ENCODE measurements at regions not wholly inside any gene's neighbourhood (a gene's known extent, or its start where the extent isn't known, plus 50 kb on each side); places are given as distances from the start of the nearest gene placed in this dataset.
"Not testable (repeated sequence)": the region's sequence is repeated elsewhere in the genome, so short reads cannot be mapped to it uniquely, and the experiment has no call there.

DNA sequence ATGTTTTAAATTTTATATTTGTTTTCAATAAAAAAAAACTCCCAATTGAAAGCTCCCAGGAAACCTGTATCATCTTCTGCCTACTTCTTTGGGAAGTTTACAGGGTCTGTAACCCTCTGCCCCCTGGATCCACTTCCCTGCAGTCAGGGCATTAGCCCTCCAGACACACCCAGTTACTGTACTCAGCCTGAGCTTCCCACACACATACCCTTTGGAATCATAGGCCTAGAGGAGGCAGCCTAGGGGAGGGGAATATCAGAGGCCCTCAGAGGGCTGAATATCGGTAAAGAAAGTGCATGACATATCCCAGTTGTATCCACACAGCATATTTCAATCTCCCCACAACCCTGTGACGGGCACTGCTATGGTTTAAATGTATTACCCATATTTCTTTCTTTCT lies 56.2 kb upstream of the TFPI start:
- not testable (repeated sequence) for DNase-seq (ENCODE audit: low read depth); H3K4me3 ChIP-seq (ENCODE audit: low read depth, low read length)

GRCh38 chr2:187612857-187613256 lies 58.6 kb upstream of the TFPI start:
- no peak overlapping the region for H3K4me3 ChIP-seq (ENCODE audit: low read depth, low read length)
- DNase-seq (ENCODE audit: low read depth) = no peak
- TF ChIP-seq CTCF (IDR thresholded peaks at IDR 0.05; ENCODE audit: insufficient read depth, low read depth, low read length, missing control alignments) = no peak

DNA sequence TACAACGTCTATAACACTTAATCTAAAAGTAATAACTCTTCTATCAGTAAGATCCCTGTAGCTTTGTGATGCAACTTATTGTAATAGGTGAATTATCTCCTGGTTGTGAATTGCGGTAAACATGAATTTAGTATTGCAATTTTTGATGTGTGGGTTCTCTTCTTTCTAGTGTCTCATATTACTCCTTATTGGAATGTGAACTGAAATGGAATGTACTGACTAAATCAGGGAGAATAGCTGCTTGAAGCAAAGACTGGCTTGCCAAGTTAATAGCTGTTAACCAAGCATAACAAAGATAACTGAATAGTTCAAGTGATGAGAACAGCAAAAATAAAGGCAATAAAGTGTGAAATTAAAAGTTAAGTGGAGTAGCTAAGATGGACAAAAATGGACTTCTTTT lies 60.5 kb upstream of the TFPI start:
- no peak for DNase-seq (ENCODE audit: low read depth)
- no peak for TF ChIP-seq CTCF (IDR thresholded peaks at IDR 0.05; ENCODE audit: insufficient read depth, low read depth, low read length, missing control alignments)
- H3K4me3 ChIP-seq (ENCODE audit: low read depth, low read length) = no peak overlapping the region

GRCh38 chr2:187615364-187615763 lies 61.1 kb upstream of the TFPI start:
- H3K4me3 ChIP-seq (ENCODE audit: low read depth, low read length) = no peak overlapping the region
- no peak for TF ChIP-seq CTCF (IDR thresholded peaks at IDR 0.05; ENCODE audit: insufficient read depth, low read depth, low read length, missing control alignments)
- DNase-seq (ENCODE audit: low read depth) = no peak

DNA sequence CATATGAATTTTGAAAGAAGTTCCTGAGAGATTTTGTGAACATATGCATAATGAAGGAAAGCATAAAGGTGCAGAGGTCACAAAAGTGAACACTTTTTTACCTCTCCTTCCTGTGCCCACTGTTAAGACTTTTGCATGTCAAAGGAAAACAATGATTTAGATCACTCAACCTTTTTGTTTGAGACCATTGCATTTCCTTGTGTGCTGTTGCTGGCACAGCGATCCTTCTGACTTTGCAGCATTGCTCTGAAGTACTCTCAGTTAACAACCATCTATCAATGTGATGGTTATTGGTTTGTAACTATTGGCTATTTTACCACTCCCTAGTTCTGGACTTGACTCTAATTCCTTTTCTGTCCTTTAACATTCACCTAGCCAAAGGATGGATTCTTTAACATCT lies 61.7 kb upstream of the TFPI start:
- TF ChIP-seq CTCF (IDR thresholded peaks at IDR 0.05; ENCODE audit: insufficient read depth, low read depth, low read length, missing control alignments) = no peak
- DNase-seq (ENCODE audit: low read depth) = no peak

GRCh38 chr2:187617120-187617519 lies 62.9 kb upstream of the TFPI start:
- no peak for DNase-seq (ENCODE audit: low read depth)
- no peak overlapping the region for H3K4me3 ChIP-seq (ENCODE audit: low read depth, low read length)
- TF ChIP-seq CTCF (IDR thresholded peaks at IDR 0.05; ENCODE audit: insufficient read depth, low read depth, low read length, missing control alignments) = no peak

More for the DNA sequence above, 61.7 kb upstream of the TFPI start:
- no peak overlapping the region for H3K4me3 ChIP-seq (ENCODE audit: low read depth, low read length)

DNA sequence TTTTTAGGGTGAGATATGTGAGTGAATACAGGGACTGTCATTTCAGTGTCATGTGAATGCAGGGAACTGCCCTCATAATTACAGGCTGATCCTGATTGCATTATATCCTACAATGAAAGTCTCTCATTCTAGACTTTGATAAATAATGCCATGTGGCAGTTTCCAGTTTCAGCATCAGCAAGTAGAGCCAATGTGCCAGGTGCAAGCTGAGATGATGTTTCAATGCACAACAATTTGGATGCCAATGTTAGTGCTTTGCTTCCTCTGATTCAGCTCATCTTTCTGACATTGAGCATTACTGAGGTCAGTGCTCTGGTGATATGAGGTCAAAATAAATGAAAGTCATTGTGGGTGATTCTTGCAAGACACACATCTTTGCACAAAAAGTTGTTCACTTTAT lies 63.7 kb upstream of the TFPI start:
- TF ChIP-seq CTCF (IDR thresholded peaks at IDR 0.05; ENCODE audit: insufficient read depth, low read depth, low read length, missing control alignments) = no peak
- H3K4me3 ChIP-seq (ENCODE audit: low read depth, low read length) = no peak overlapping the region
- DNase-seq (ENCODE audit: low read depth) = no peak

DNA sequence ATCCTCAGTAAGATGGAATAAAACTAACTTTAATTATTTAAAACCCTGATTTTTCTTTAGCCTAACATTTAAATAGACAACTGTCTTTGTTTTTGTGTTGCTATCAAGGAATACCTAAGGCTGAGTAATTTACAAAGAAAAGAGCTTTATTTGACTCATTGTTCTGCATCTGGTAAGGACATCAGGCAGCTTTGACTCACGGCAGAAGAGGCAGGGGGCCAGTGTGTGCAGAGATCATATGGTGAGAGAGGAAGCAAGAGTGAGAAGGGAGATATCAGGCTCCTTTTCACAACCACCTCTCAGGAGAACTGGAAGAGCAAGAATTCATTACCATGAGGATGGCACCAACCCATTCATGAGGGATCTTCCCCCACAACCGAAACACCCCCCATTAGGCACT lies 64.6 kb upstream of the TFPI start:
- no peak overlapping the region for H3K4me3 ChIP-seq (ENCODE audit: low read depth, low read length)
- no peak for DNase-seq (ENCODE audit: low read depth)
- no peak for TF ChIP-seq CTCF (IDR thresholded peaks at IDR 0.05; ENCODE audit: insufficient read depth, low read depth, low read length, missing control alignments)

All from GM12865 (cell line).